ENCODE measurements at regions not wholly inside any gene's neighbourhood (a gene's known extent, or its start where the extent isn't known, plus 50 kb on each side); places are given as distances from the start of the nearest gene placed in this dataset.

DNA sequence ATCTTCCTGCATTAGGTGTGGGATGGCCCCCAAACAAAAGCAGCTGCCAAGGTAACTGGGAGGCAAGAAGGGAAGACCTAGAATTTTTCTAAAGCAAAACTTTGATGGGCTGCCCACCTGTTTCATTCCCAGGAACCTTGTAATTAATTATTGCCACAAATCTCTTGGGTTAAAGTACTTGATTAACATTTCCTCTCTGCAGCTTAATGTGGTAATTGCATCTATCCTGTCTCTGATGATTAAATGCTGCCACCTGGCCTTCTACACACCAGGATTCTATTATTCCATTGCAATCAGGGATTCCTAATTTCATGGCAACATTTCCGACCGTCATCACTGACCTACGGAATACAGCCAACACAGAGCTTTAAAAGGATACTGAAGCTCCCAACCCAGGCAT is 68.3 kb upstream of the RC3H1 start:
- TF ChIP-seq, protein P1, sequence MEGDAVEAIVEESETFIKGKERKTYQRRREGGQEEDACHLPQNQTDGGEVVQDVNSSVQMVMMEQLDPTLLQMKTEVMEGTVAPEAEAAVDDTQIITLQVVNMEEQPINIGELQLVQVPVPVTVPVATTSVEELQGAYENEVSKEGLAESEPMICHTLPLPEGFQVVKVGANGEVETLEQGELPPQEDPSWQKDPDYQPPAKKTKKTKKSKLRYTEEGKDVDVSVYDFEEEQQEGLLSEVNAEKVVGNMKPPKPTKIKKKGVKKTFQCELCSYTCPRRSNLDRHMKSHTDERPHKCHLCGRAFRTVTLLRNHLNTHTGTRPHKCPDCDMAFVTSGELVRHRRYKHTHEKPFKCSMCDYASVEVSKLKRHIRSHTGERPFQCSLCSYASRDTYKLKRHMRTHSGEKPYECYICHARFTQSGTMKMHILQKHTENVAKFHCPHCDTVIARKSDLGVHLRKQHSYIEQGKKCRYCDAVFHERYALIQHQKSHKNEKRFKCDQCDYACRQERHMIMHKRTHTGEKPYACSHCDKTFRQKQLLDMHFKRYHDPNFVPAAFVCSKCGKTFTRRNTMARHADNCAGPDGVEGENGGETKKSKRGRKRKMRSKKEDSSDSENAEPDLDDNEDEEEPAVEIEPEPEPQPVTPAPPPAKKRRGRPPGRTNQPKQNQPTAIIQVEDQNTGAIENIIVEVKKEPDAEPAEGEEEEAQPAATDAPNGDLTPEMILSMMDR (IDR thresholded peaks at IDR 0.05) = no peak
- TF ChIP-seq POLR2A (IDR thresholded peaks at IDR 0.05; ENCODE audit: low read length) = no peak
- no peak for TF ChIP-seq RAD21 (conservative IDR thresholded peaks at IDR 0.05 in 1 of 2, IDR thresholded peaks at IDR 0.05 in 1 of 2)
- no peak for TF ChIP-seq CHD2 (IDR thresholded peaks at IDR 0.05; ENCODE audit: low read length, partially characterized antibody)
- no peak for TF ChIP-seq SMC3 (IDR thresholded peaks at IDR 0.05)
